Common myeloid progenitor, CD34-positive (primary cell): ENCODE measurements at regions not wholly inside any gene's neighbourhood (a gene's known extent, or its start where the extent isn't known, plus 50 kb on each side); places are given as distances from the start of the nearest gene placed in this dataset.

ENCODE experiments used
- CTCF ChIA-PET: fragments of 350-600 bp; sonication (Branson Sonifier 250); formaldehyde crosslinking; loops from one replicate; lab custom pipeline; 2021; ENCODE audit warnings: antibody characterized with exemption; lab: Charles Lee
- POLR2A ChIA-PET: fragments of 350-600 bp; sonication (Branson Sonifier 250); formaldehyde crosslinking; loops from one replicate; lab custom pipeline; 2021; ENCODE audit warnings: antibody characterized with exemption; lab: Charles Lee
- DNase-seq, 3 donors: peaks; one replicate each; pipeline versions ENCODE4 v3.0.0 to v3.0.0-alpha.2; 2013
- H3K27ac ChIP-seq, 2 experiments: 1 replicate in 1 of 2; 2 replicates in 1 of 2; pipeline ENCODE4 v1.7.0; 2013; ENCODE audit warnings: inconsistent platforms in 2 of 2, low read length in 2 of 2, mild to moderate bottlenecking in 2 of 2, low read depth in 1 of 2, moderate library complexity in 1 of 2; ENCODE audit not compliant: severe bottlenecking in 2 of 2, insufficient read depth in 1 of 2, poor library complexity in 1 of 2
- H3K27me3 ChIP-seq, 5 experiments: replicated peaks in 2 of 5; 1 replicate in 3 of 5; 2 replicates in 2 of 5; pipeline versions ENCODE4 v1.6.1 to v1.7.0; 2013; ENCODE audit warnings: low read length in 4 of 5, mild to moderate bottlenecking in 2 of 5, moderate library complexity in 2 of 5, inconsistent platforms in 1 of 5; ENCODE audit not compliant: insufficient read depth in 5 of 5, control insufficient read depth in 4 of 5
- H3K36me3 ChIP-seq, 4 experiments: 1 replicate in 2 of 4; 2 replicates in 2 of 4; pipeline versions ENCODE4 v1.6.1 to v1.7.0; 2013; ENCODE audit warnings: low read length in 3 of 4, control low read depth in 1 of 4, mild to moderate bottlenecking in 1 of 4; ENCODE audit not compliant: control insufficient read depth in 4 of 4, insufficient read depth in 4 of 4
- H3K4me1 ChIP-seq, 4 experiments: 1 replicate in 3 of 4; 2 replicates in 1 of 4; pipeline versions ENCODE4 v1.6.1 to v1.7.1; 2013; ENCODE audit warnings: low read length in 3 of 4, mild to moderate bottlenecking in 3 of 4, control low read depth in 1 of 4, inconsistent platforms in 1 of 4, moderate library complexity in 1 of 4; ENCODE audit not compliant: control insufficient read depth in 4 of 4, insufficient read depth in 4 of 4; ENCODE audit errors: control extremely low read depth in 1 of 4
- H3K4me3 ChIP-seq, 7 experiments: 1 replicate in 4 of 7; 2 replicates in 3 of 7; pipeline versions ENCODE4 v1.5.1 to v1.7.0; 2013; ENCODE audit warnings: mild to moderate bottlenecking in 7 of 7, low read length in 6 of 7, moderate library complexity in 6 of 7, inconsistent platforms in 2 of 7, low read depth in 2 of 7, control low read depth in 1 of 7; ENCODE audit not compliant: insufficient read depth in 4 of 7, control insufficient read depth in 1 of 7; ENCODE audit errors: extremely low read depth in 1 of 7
- H3K9me3 ChIP-seq, 5 experiments: 1 replicate in 4 of 5; 2 replicates in 1 of 5; pipeline versions ENCODE4 v1.6.1 to v1.7.1; 2013; ENCODE audit warnings: low read length in 4 of 5, mild to moderate bottlenecking in 2 of 5, inconsistent platforms in 1 of 5, low read depth in 1 of 5, moderate library complexity in 1 of 5; ENCODE audit not compliant: control insufficient read depth in 4 of 5, insufficient read depth in 2 of 5; ENCODE audit errors: control extremely low read depth in 1 of 5
- WGBS: methylation state at CpG from one replicate; pipeline ENCODE4 v1.1.5; 2013; ENCODE audit not compliant: insufficient coverage; 5-methylcytosine and 5-hydroxymethylcytosine counted together

DNA sequence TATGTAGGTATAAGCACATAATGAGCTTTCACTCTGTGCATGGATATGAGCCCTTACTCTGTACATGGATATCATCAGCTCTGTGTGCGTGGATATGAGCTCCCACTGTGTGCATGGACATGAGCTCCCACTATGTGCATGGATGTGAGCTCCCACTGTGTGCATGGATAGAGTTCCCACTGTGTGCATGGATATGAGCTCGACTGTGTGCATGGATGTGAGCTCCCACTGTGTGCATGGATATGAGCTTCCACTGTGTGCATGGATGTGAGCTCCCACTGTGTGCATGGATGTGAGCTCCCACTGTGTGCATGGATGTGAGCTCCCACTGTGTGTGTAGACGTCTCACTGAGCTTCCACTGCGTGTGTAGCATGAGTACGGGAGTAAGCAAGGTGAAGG, 149.3 kb upstream of the ALKAL2 start:
- Histone ChIP-seq H3K9me3 (no peaks in the 10 kb centered on the region), H3K36me3 (no peaks in the 10 kb centered on the region), H3K27me3 (no peaks in the 10 kb centered on the region), H3K4me3 (peak overlapping the region in 2 of 7 experiments; percentile 51 to 67), H3K27ac (no peak overlapping the region), H3K4me1 (peaks cover 5 to 61% (median 31%) of the 10 kb centered on the region in 4 experiments)
- DNase-seq: no peak
- 79% methylated on average over 5 of the region's 5 CpGs for WGBS
- CTCF ChIA-PET: interaction anchor here (0.9 to 1.7 kb wide), 6 partner anchors 12 to 199 kb away, joined by 3 to 6 read pairs (median 4); no protein-coding TSS in a partner anchor
- POLR2A ChIA-PET: interaction anchor here (0.6 kb wide), 1 partner anchor 118 kb away, joined by 3 read pairs; no protein-coding TSS in a partner anchor

DNA sequence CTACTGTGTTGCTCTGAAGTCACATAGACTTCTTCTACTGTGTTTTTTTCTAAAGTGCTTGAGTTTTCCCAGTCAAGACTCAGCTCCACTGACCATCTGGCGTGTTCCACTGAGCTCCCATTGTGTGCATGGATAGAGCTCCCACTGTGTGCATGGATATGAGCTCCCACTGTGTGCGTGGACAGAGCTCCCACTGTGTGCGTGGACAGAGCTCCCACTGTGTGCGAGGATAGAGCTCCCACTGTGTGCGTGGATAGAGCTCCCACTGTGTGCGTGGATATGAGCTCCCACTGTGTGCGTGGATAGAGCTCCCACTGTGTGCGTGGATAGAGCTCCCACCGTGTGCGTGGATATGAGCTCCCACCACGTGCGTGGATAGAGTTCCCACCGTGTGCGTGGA, 148.3 kb upstream of the ALKAL2 start:
- H3K4me1 ChIP-seq: peaks cover 7 to 53% (median 31%) of the 10 kb centered on the region in 4 experiments
- H3K27me3 ChIP-seq: no peaks in the 10 kb centered on the region
- no peak overlapping the region for H3K4me3 ChIP-seq
- WGBS: 96% methylated on average over 14 of the region's 14 CpGs
- no peaks in the 10 kb centered on the region for H3K36me3 ChIP-seq
- no peaks in the 10 kb centered on the region for H3K9me3 ChIP-seq
- DNase-seq: no peak
- no peak overlapping the region for H3K27ac ChIP-seq
- POLR2A ChIA-PET: no interaction called here
- CTCF ChIA-PET: interaction anchor here (1.4 to 1.7 kb wide), 3 partner anchors 12 to 94 kb away, joined by 4 to 6 read pairs (median 4); no protein-coding TSS in a partner anchor

- no peaks in the 10 kb centered on the region for H3K9me3 ChIP-seq
- peaks cover 10 to 53% (median 33%) of the 10 kb centered on the region in 4 experiments for H3K4me1 ChIP-seq
- POLR2A ChIA-PET: no interaction called here
- H3K4me3 ChIP-seq: no peak overlapping the region
- DNase-seq: no peak
- no peaks in the 10 kb centered on the region for H3K36me3 ChIP-seq
- no peak overlapping the region for H3K27ac ChIP-seq
- CTCF ChIA-PET: no interaction called here
- H3K27me3 ChIP-seq: no peaks in the 10 kb centered on the region
These were observed 146.7 kb upstream of the ALKAL2 start for GRCh38 chr2:434625-435024.

DNA sequence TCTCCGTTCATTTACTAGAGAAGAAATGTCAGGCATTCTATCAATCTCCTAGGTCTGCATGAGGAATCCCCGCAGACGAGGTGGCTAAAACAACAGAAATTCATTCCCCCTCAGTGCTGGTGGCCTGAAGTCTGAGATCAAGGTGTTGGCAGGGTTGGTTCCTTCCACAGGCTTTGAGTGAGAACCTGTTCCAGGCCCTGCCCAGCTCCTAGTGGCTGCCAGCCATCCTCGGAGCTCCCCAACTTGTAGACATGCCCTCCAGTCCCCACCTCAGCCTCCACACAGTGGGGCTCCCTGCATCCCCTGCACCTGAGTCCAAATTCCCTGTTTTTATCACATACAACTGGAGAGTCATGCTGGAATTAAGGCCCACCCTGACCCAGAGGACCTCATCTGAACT, 145.3 kb upstream of the ALKAL2 start:
- no peaks in the 10 kb centered on the region for H3K9me3 ChIP-seq
- no peaks in the 10 kb centered on the region for H3K27me3 ChIP-seq
- no peaks in the 10 kb centered on the region for H3K36me3 ChIP-seq
- H3K4me3 ChIP-seq: no peak overlapping the region
- ChIA-PET CTCF (interaction anchor here (0.9 kb wide), 1 partner anchor 11 kb away, joined by 3 read pairs; no protein-coding TSS in a partner anchor), POLR2A (no interaction called here)
- no peak for DNase-seq
- H3K27ac ChIP-seq: no peak overlapping the region
- peaks cover 12 to 51% (median 29%) of the 10 kb centered on the region in 4 experiments for H3K4me1 ChIP-seq
- WGBS: 100% methylated on average over 3 of the region's 4 CpGs

- CTCF ChIA-PET: interaction anchor here (1.2 to 1.9 kb wide), 2 partner anchors 10 to 100 kb away, joined by 4 to 5 read pairs; no protein-coding TSS in a partner anchor
- Histone ChIP-seq H3K4me1 (peaks cover 7 to 38% (median 17%) of the 10 kb centered on the region in 4 experiments), H3K27ac (peak overlapping the region; percentile 77 to 91), H3K4me3 (peak overlapping the region in 6 of 7 experiments; percentile 11 to 72 (median 53)), H3K36me3 (no peaks in the 10 kb centered on the region), H3K27me3 (no peaks in the 10 kb centered on the region), H3K9me3 (no peaks in the 10 kb centered on the region)
- 4% methylated on average over 13 of the region's 20 CpGs for WGBS
- POLR2A ChIA-PET: interaction anchor here (0.7 kb wide), 1 partner anchor 18 kb away, joined by 3 read pairs; no protein-coding TSS in a partner anchor
- DNase-seq: peak; percentile 66 to 91 (median 84)
These were observed 142.6 kb upstream of the ALKAL2 start for GRCh38 chr2:430291-431040.

- ChIA-PET POLR2A (no interaction called here), CTCF (interaction anchor here (0.8 to 1.9 kb wide), 2 partner anchors 10 to 35 kb away, joined by 3 to 5 read pairs; no protein-coding TSS in a partner anchor)
- H3K9me3 ChIP-seq: no peaks in the 10 kb centered on the region
- peak; percentile 31 to 83 (median 75) for DNase-seq
- peaks cover 7 to 33% (median 17%) of the 10 kb centered on the region in 4 experiments for H3K4me1 ChIP-seq
- H3K4me3 ChIP-seq: peak overlapping the region in 6 of 7 experiments; percentile 11 to 72 (median 53)
- no peaks in the 10 kb centered on the region for H3K27me3 ChIP-seq
- peak overlapping the region; percentile 77 to 91 for H3K27ac ChIP-seq
- WGBS: 21% methylated on average over 19 of the region's 19 CpGs
- no peaks in the 10 kb centered on the region for H3K36me3 ChIP-seq
These were observed 141.8 kb upstream of the ALKAL2 start for GRCh38 chr2:429575-430254.
